NCI-H1092 (cell line): ENCODE measurements at regions not wholly inside any gene's neighbourhood (a gene's known extent, or its start where the extent isn't known, plus 50 kb on each side); places are given as distances from the start of the nearest gene placed in this dataset.

ENCODE experiments used
- DNase-seq: peaks from one replicate; lab custom pipeline; 2025; lab: John Stamatoyannopoulos, UW

DNA sequence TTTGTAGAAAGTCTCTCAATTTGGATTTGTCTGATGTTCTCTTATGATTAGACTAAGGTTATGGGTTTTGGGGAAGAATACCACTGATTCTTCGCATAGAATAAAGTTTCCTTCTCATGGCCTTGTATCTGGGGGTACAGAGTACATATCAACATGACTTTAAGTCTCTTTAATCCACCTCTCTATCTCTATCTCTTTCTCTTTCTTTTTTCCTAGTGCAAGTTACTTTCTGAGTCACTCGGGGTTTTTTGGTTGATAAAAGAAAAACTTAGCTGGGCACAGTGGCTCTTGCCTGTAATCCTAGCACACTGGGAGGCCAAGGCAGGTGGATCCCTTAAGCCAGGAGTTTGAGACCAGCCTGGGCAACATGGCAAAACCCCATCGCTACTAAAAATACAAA, 100.1 kb upstream of the MAP4K3 start:
- no peak for DNase-seq

- no peak for DNase-seq
These were observed 101.6 kb upstream of the MAP4K3 start for GRCh38 chr2:39538718-39539117.

DNA sequence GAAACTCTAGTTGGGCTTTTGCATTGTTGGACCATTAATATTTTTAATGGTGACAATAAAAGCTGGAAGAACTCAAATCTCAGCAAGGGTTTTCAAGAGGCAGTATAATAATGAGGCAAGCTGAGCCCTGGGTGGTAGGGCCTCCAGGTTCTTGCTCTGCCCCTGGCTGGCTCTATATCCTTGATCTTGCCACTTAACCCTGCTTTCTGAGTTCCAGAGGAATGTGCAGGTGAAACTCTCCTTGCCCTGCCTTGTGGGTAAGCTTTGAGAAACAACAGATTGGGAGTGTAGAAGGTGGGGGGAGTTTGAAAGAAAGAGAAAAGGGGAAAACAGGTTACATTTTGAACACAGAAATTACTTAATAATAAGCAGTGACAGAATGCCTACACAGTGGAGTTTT, 103.3 kb upstream of the MAP4K3 start:
- no peak for DNase-seq

DNA sequence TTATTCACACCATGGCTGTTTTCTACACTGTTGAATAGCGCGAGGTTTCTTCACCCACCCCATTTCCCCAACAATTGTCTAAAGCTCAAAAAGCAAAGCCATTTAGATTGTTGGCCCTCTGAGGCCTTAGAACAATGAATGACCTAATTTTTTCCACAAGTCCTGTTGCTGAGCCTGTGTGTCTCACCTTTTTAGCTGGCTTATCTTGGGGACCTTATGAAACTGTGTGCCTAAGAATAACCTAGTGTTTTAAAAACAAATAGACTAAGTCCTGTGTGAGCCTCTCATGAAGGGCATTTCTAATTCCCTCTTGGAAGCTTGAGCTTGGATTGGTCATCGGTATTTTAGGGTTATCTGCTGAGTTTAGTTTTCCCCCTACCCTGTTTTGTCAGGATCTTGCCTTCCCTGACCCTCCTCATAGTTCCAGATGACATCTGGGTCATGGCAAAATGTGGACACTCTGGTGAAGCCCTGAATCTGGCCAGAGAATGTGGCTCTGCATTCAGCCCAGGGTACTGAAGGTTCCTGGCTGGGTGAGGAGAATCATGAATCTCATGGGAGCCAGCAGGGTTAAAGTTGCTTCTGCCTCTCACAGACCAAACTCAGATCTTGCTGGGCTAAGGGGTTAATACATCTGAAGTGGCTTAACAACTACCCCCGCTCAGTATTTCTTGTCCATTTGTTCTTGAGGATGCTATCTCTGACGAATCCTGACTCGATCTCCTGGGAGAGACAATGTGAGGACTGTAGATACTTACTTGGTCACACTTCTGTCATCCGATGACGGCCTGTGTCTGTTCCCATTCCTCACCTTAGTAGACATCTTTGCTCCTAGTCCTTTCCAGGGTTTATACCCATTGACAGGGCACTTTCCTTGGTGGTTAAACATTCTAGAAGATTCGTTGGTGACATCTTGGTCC, 104.2 kb upstream of the MAP4K3 start:
- no peak for DNase-seq

- no peak for DNase-seq
These were observed 105.4 kb upstream of the MAP4K3 start for GRCh38 chr2:39542523-39542922.

- DNase-seq, result no peak
These were observed 108.9 kb upstream of the MAP4K3 start for GRCh38 chr2:39545957-39546356.

- no peak for DNase-seq
These were observed 109.3 kb upstream of the MAP4K3 start for GRCh38 chr2:39546409-39546808.

DNA sequence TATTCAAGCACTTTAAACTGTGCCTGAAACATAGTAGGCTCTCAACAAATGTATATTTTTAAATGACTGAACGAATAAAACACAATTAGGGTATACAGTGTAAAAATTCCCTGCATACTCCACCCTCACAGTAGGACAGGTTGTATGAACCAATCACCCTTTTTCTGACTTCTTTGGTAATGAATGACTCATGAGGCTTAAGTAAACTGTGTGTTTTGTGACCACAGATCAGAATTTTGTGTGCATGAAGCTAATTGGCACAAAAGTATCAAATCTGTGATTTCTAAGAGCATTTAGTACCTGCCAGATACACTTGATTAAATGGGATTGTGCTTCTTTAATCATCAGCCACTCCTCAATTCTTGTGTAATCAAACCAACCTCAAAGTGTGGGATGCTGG, 109.9 kb upstream of the MAP4K3 start:
- no peak for DNase-seq

GRCh38 chr2:39547811-39548719, 111.0 kb upstream of the MAP4K3 start:
- no peak for DNase-seq

GRCh38 chr2:39549000-39549399, 111.9 kb upstream of the MAP4K3 start:
- no peak for DNase-seq

- no peak for DNase-seq
These were observed 112.8 kb upstream of the MAP4K3 start for GRCh38 chr2:39549718-39550464.

GRCh38 chr2:39550701-39551285, 113.7 kb upstream of the MAP4K3 start:
- no peak for DNase-seq

DNA sequence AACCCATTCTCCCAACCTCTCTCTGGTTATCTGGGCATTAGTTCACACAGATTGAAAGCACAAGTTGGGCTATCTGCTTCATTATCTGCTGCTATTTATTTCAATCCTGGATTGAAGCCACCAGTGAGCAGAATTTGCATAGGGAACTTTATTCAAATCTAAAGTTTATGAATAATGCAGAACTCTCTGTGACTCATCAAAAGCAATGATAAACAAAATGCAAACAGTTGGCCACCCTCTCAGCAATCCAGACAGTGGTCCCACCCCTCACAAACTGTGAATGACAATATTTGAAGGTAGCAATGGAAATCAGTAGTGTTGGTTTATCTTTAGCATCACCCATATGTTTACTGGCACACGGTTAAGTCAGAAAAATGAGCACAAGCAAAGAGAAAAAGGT, 106.8 kb upstream of the TMEM178A start:
- no peak for DNase-seq

DNA sequence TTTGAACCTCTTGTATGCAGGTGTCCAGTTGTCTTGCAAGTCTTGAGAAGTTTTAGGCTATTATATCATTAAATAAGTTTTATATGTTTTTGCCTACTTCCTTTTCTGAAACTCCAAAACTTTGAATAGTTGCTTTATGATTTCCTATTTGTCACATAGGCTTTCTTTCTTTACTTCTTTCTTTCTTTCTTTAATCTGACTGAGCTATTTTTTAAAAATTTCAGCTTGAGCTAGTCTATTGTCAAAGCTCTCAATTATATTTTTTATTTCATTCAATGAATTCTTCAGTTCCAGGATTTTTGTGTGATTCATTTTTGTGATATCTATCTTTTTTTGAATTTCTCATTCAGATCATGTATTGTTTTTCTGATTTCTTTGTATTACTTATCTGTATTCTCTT, 102.1 kb upstream of the TMEM178A start:
- no peak for DNase-seq

- DNase-seq, result no peak
These were observed 98.2 kb upstream of the TMEM178A start for GRCh38 chr2:39567507-39567906.

- DNase-seq, result no peak
These were observed 97.6 kb upstream of the TMEM178A start for GRCh38 chr2:39568116-39568515.

DNA sequence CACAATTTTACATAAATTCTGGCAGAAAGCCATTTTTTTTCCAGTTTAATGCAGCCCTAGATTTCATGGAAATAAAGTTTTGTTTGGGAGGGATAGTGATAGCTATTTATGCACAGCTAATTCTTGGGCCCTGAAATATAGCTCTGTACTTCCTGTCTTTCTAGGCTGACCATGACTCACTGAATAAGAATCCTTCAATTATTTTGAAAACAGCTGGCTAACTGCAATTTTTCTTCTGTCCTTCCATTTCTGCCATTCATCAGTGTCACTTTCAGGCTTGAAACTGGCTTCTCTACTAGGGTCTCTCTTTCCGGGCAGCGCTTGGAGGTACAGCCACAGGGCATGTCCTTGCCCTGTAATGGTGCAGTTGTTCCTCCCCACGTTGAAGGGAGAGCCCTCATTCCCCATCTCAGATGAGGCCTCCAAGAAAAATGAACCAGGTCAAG, 97.1 kb upstream of the TMEM178A start:
- no peak for DNase-seq

- DNase-seq, result no peak
These were observed 95.6 kb upstream of the TMEM178A start for GRCh38 chr2:39570130-39570555.

- no peak for DNase-seq
These were observed 95.1 kb upstream of the TMEM178A start for GRCh38 chr2:39570614-39571013.

- DNase-seq, result no peak
These were observed 94.5 kb upstream of the TMEM178A start for GRCh38 chr2:39571111-39571731.

DNA sequence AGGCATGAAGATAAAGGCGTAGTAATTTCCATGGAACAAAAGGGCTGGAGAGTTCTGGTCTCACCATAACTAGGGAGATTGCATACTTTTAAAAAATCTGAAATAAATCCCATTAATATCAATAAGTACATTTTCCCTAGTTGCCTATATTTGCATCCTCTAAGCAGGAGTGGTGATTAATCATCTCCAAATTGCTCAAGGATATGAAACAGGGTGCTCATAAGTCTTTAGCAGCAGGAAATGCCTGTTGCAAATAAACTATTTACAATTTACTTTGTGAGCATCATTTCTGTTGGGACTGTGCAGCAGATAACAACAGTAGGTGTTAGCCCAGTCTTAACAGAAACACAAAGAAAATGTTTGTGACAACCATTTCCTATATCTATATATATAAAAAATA, 92.4 kb upstream of the TMEM178A start:
- DNase-seq, result no peak
